Common myeloid progenitor, CD34-positive (primary cell): ENCODE measurements at regions not wholly inside any gene's neighbourhood (a gene's known extent, or its start where the extent isn't known, plus 50 kb on each side); places are given as distances from the start of the nearest gene placed in this dataset.
"Not testable (repeated sequence)": the region's sequence is repeated elsewhere in the genome, so short reads cannot be mapped to it uniquely, and the experiment has no call there.

Experiments used
- CTCF ChIA-PET: fragments of 350-600 bp; sonication (Branson Sonifier 250); formaldehyde crosslinking; loops from one replicate; lab custom pipeline; 2021; ENCODE audit warnings: antibody characterized with exemption; lab: Charles Lee
- POLR2A ChIA-PET: fragments of 350-600 bp; sonication (Branson Sonifier 250); formaldehyde crosslinking; loops from one replicate; lab custom pipeline; 2021; ENCODE audit warnings: antibody characterized with exemption; lab: Charles Lee
- DNase-seq, 3 donors: peaks; one replicate each; pipeline versions ENCODE4 v3.0.0 to v3.0.0-alpha.2; 2013
- H3K27ac ChIP-seq, 2 experiments: 1 replicate in 1 of 2; 2 replicates in 1 of 2; pipeline ENCODE4 v1.7.0; 2013; ENCODE audit warnings: inconsistent platforms in 2 of 2, low read length in 2 of 2, mild to moderate bottlenecking in 2 of 2, low read depth in 1 of 2, moderate library complexity in 1 of 2; ENCODE audit not compliant: severe bottlenecking in 2 of 2, insufficient read depth in 1 of 2, poor library complexity in 1 of 2
- H3K27me3 ChIP-seq, 5 experiments: replicated peaks in 2 of 5; 1 replicate in 3 of 5; 2 replicates in 2 of 5; pipeline versions ENCODE4 v1.6.1 to v1.7.0; 2013; ENCODE audit warnings: low read length in 4 of 5, mild to moderate bottlenecking in 2 of 5, moderate library complexity in 2 of 5, inconsistent platforms in 1 of 5; ENCODE audit not compliant: insufficient read depth in 5 of 5, control insufficient read depth in 4 of 5
- H3K36me3 ChIP-seq, 4 experiments: 1 replicate in 2 of 4; 2 replicates in 2 of 4; pipeline versions ENCODE4 v1.6.1 to v1.7.0; 2013; ENCODE audit warnings: low read length in 3 of 4, control low read depth in 1 of 4, mild to moderate bottlenecking in 1 of 4; ENCODE audit not compliant: control insufficient read depth in 4 of 4, insufficient read depth in 4 of 4
- H3K4me1 ChIP-seq, 4 experiments: 1 replicate in 3 of 4; 2 replicates in 1 of 4; pipeline versions ENCODE4 v1.6.1 to v1.7.1; 2013; ENCODE audit warnings: low read length in 3 of 4, mild to moderate bottlenecking in 3 of 4, control low read depth in 1 of 4, inconsistent platforms in 1 of 4, moderate library complexity in 1 of 4; ENCODE audit not compliant: control insufficient read depth in 4 of 4, insufficient read depth in 4 of 4; ENCODE audit errors: control extremely low read depth in 1 of 4
- H3K4me3 ChIP-seq, 7 experiments: 1 replicate in 4 of 7; 2 replicates in 3 of 7; pipeline versions ENCODE4 v1.5.1 to v1.7.0; 2013; ENCODE audit warnings: mild to moderate bottlenecking in 7 of 7, low read length in 6 of 7, moderate library complexity in 6 of 7, inconsistent platforms in 2 of 7, low read depth in 2 of 7, control low read depth in 1 of 7; ENCODE audit not compliant: insufficient read depth in 4 of 7, control insufficient read depth in 1 of 7; ENCODE audit errors: extremely low read depth in 1 of 7
- H3K9me3 ChIP-seq, 5 experiments: 1 replicate in 4 of 5; 2 replicates in 1 of 5; pipeline versions ENCODE4 v1.6.1 to v1.7.1; 2013; ENCODE audit warnings: low read length in 4 of 5, mild to moderate bottlenecking in 2 of 5, inconsistent platforms in 1 of 5, low read depth in 1 of 5, moderate library complexity in 1 of 5; ENCODE audit not compliant: control insufficient read depth in 4 of 5, insufficient read depth in 2 of 5; ENCODE audit errors: control extremely low read depth in 1 of 5
- WGBS: methylation state at CpG from one replicate; pipeline ENCODE4 v1.1.5; 2013; ENCODE audit not compliant: insufficient coverage; 5-methylcytosine and 5-hydroxymethylcytosine counted together

DNA sequence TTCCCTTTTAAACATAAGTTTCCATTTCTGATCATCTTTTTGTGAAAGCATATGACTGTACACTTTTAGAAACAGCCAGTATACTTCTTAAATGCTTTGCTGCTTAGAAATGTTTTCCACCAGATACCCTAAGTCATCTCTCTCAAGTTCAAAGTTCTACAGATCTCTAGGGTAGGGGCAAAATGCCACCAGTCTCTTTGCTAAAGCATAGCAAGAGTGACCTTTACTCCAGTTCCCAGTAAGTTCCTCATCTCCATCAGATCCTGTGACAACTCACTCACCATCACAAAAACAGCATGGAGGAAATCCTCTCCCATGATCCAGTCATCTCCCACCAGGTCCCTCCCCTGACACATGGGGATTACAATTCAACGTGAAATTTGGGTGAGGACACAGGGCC is 75.6 kb upstream of the RNF32 start:
- WGBS = 100% methylated on average over 1 of the region's 1 CpG
- H3K4me3 ChIP-seq, CTCF ChIA-PET, H3K4me1 ChIP-seq, H3K27me3 ChIP-seq, POLR2A ChIA-PET, H3K9me3 ChIP-seq, DNase-seq, H3K27ac ChIP-seq, H3K36me3 ChIP-seq: not testable (repeated sequence)

GRCh38 chr7:156560696-156561095 is 79.9 kb upstream of the RNF32 start:
- Histone ChIP-seq H3K27me3 (peaks cover 0 to 9% (median 2%) of the 10 kb centered on the region in 5 experiments), H3K4me3 (no peak overlapping the region), H3K4me1 (no peaks in the 10 kb centered on the region), H3K36me3 (no peaks in the 10 kb centered on the region), H3K9me3 (peaks cover 0 to 4% (median 0%) of the 10 kb centered on the region in 5 experiments), H3K27ac (no peak overlapping the region)
- 0% methylated on average over 1 of the region's 6 CpGs for WGBS
- ChIA-PET CTCF (no interaction called here), POLR2A (no interaction called here)
- no peak for DNase-seq

GRCh38 chr7:156560075-156560474 is 80.5 kb upstream of the RNF32 start:
- ChIA-PET CTCF (no interaction called here), POLR2A (no interaction called here)
- Histone ChIP-seq H3K4me1 (no peaks in the 10 kb centered on the region), H3K9me3 (peaks cover 0 to 4% (median 0%) of the 10 kb centered on the region in 5 experiments), H3K27ac (no peak overlapping the region), H3K27me3 (peaks cover 0 to 9% (median 2%) of the 10 kb centered on the region in 5 experiments), H3K36me3 (no peaks in the 10 kb centered on the region), H3K4me3 (no peak overlapping the region)
- no peak for DNase-seq
- WGBS = 79% methylated on average over 9 of the region's 9 CpGs

DNA sequence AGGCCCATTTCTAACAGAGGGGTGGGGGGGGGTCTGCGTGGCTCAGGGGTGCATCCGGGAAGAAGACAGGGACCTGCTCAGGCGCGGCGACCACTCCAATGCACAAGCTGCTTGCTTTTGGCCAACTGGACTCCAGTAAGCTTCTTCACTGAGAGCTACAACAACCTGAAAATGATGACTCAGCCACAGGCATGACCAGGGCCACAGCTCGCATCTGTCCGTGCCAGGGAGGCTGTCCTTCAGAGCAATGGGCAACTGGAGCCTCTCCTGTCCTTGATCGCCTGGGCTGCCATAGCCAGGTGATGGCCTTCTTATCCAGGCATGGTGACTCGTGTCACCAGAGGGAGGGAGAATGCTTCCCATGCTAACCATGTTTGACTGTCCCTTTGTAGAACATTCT is 81.6 kb upstream of the RNF32 start:
- H3K9me3 ChIP-seq = no peaks in the 10 kb centered on the region
- no peak for DNase-seq
- WGBS = 100% methylated on average over 5 of the region's 9 CpGs
- ChIA-PET CTCF (no interaction called here), POLR2A (no interaction called here)
- H3K4me3 ChIP-seq = no peak overlapping the region
- no peak overlapping the region for H3K27ac ChIP-seq
- H3K4me1 ChIP-seq = no peaks in the 10 kb centered on the region
- H3K36me3 ChIP-seq = no peaks in the 10 kb centered on the region
- H3K27me3 ChIP-seq = peaks cover 0 to 9% (median 2%) of the 10 kb centered on the region in 5 experiments

DNA sequence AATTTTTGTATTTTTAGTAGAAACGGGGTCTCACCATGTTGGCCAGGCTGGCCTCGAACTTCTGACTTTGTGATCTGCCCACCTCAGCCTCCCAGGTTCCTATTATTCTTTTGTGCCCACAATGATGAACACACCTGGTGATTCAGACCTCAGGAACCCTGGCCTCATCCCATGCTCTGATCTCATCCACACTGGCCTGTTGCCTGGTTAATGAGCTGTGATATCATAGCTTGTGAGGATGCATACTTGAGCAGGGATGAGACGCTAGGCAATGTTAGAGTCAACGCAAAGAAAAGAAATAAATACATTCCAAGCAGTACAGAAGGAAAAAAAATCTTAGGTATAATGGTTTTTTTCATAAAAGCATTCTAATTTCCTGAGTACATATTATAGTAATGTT is 82.4 kb upstream of the RNF32 start:
- no peaks in the 10 kb centered on the region for H3K36me3 ChIP-seq
- POLR2A ChIA-PET = no interaction called here
- no peak overlapping the region for H3K27ac ChIP-seq
- H3K4me1 ChIP-seq = no peaks in the 10 kb centered on the region
- H3K27me3 ChIP-seq = peaks cover 0 to 9% (median 2%) of the 10 kb centered on the region in 5 experiments
- 80% methylated on average over 2 of the region's 4 CpGs for WGBS
- CTCF ChIA-PET = no interaction called here
- H3K9me3 ChIP-seq = no peaks in the 10 kb centered on the region
- H3K4me3 ChIP-seq = no peak overlapping the region
- DNase-seq = no peak

GRCh38 chr7:156556083-156556482 is 84.5 kb upstream of the RNF32 start:
- WGBS = 100% methylated on average over 2 of the region's 2 CpGs
- Histone ChIP-seq H3K4me1 (no peaks in the 10 kb centered on the region), H3K9me3 (no peaks in the 10 kb centered on the region), H3K27me3 (peaks cover 0 to 6% (median 0%) of the 10 kb centered on the region in 5 experiments), H3K27ac (no peak overlapping the region), H3K36me3 (no peaks in the 10 kb centered on the region), H3K4me3 (no peak overlapping the region)
- POLR2A ChIA-PET = no interaction called here
- DNase-seq = no peak
- CTCF ChIA-PET = no interaction called here

DNA sequence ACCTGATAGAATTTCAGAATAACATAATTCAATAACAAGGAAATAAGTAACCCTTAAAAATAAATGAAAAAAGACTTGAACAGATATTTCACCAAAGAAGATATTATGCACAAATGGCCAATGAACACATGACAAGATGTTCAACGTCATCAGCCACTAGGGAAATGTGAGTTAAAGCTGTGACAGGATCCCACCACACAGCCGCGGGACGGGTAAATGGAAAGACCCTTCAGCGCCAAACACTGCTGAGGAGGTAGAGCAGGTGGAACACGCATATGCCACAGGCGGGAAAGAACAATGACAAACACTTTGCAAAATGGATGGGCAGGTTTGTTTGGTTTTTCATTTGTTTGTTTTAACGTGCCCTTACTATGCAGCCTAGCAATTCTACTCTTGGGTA is 86.1 kb upstream of the RNF32 start:
- Histone ChIP-seq H3K9me3 (peaks cover 0 to under 1% (median 0%) of the 10 kb centered on the region in 5 experiments), H3K27ac (no peak overlapping the region), H3K36me3 (no peaks in the 10 kb centered on the region), H3K4me1 (no peaks in the 10 kb centered on the region), H3K27me3 (no peaks in the 10 kb centered on the region), H3K4me3 (no peak overlapping the region)
- ChIA-PET CTCF (no interaction called here), POLR2A (no interaction called here)
- no peak for DNase-seq
- 97% methylated on average over 7 of the region's 8 CpGs for WGBS
